WI38 (cell line): ENCODE measurements at regions not wholly inside any gene's neighbourhood (a gene's known extent, or its start where the extent isn't known, plus 50 kb on each side); places are given as distances from the start of the nearest gene placed in this dataset.

Source experiments
- H3K4me3 ChIP-seq: 2 replicates; pipeline ENCODE4 v1.5.1; 2011; ENCODE audit warnings: low read depth, mild to moderate bottlenecking, control low read depth, low read length
- TF ChIP-seq, protein P1 (sequence below): IDR thresholded peaks from 2 replicates; pipeline ENCODE4 v1.5.1; 2012; ENCODE audit warnings: low read depth, mild to moderate bottlenecking, control low read depth, low read length

GRCh38 chr4:128381748-128382559, 94.3 kb upstream of the PGRMC2 start:
- TF ChIP-seq, protein P1, sequence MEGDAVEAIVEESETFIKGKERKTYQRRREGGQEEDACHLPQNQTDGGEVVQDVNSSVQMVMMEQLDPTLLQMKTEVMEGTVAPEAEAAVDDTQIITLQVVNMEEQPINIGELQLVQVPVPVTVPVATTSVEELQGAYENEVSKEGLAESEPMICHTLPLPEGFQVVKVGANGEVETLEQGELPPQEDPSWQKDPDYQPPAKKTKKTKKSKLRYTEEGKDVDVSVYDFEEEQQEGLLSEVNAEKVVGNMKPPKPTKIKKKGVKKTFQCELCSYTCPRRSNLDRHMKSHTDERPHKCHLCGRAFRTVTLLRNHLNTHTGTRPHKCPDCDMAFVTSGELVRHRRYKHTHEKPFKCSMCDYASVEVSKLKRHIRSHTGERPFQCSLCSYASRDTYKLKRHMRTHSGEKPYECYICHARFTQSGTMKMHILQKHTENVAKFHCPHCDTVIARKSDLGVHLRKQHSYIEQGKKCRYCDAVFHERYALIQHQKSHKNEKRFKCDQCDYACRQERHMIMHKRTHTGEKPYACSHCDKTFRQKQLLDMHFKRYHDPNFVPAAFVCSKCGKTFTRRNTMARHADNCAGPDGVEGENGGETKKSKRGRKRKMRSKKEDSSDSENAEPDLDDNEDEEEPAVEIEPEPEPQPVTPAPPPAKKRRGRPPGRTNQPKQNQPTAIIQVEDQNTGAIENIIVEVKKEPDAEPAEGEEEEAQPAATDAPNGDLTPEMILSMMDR, result no peak
- H3K4me3 ChIP-seq, result no peak overlapping the region

DNA sequence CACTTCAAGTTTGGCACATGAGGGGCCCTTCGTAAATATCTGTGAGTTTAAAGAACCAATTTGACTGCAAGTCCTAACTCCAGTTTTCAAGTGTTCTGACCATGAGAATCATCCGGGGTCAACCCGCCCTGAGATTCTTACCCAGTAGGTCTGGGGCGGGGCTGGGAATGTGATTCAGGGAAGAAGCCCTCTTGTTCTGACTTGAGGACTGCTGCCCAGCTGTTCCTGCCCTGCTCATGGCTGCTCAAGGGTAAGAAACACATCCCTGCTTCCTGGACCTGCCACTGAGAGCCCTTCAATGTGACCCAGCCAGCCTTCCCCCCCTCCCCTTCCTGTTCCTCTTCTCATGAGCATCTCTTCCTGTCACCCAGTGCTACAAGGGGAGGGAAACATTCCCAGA, 92.7 kb upstream of the PGRMC2 start:
- TF ChIP-seq, protein P1, result no peak
- no peak overlapping the region for H3K4me3 ChIP-seq

DNA sequence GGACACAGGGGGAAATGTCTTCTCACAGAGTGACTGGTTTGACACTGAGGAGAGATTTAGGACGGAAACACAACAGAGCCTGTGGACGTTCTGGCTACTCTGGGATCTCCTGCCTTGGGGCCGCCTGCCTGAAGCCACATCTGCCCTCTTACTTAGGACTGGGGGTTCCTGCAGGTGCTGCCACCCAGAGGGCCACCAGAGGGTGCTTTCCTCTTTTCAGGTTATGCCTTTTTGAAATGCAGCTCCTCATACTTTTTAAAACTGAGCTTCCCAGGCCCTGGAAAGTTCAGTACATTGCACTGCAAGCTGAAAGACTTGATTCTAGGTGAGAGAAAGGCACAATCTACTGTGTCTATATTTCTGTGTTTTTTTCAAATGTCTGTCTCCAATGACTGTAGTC, 92.2 kb upstream of the PGRMC2 start:
- TF ChIP-seq, protein P1, result peak; percentile 56
- H3K4me3 ChIP-seq, result no peak overlapping the region

GRCh38 chr4:128378668-128379067, 91.1 kb upstream of the PGRMC2 start:
- H3K4me3 ChIP-seq, result no peak overlapping the region
- TF ChIP-seq, protein P1, result no peak

- TF ChIP-seq, protein P1, result no peak
- no peak overlapping the region for H3K4me3 ChIP-seq
Observed at GRCh38 chr4:128376958-128377357, 89.3 kb upstream of the PGRMC2 start.

- TF ChIP-seq, protein P1, result no peak
- no peak overlapping the region for H3K4me3 ChIP-seq
Observed at GRCh38 chr4:128376303-128376702, 88.7 kb upstream of the PGRMC2 start.

DNA sequence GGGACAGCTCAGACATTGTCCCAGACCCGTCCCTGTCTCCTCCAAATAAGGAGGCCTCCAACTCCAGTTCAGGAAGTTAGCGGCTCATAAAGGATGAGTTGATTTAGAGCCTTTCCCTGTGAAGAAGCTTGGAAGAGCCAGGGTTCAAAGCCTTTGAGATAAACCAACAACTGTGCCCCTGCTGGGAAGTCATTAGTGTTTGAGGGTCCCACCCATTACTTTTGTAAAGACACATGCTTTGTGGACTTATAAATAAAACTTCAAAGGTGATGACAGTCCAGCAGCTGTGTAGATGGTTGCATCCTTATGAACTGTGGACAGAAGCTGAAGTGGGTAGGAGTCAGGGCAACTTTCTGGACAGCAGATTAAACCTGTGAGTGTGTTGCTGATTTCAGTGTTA, 86.0 kb upstream of the PGRMC2 start:
- no peak overlapping the region for H3K4me3 ChIP-seq
- TF ChIP-seq, protein P1, result no peak
